ENCODE measurements at regions not wholly inside any gene's neighbourhood (a gene's known extent, or its start where the extent isn't known, plus 50 kb on each side); places are given as distances from the start of the nearest gene placed in this dataset.

GRCh38 chr3:166488977-166489672 is 651.9 kb upstream of the BCHE start:
- TF ChIP-seq, protein P1, sequence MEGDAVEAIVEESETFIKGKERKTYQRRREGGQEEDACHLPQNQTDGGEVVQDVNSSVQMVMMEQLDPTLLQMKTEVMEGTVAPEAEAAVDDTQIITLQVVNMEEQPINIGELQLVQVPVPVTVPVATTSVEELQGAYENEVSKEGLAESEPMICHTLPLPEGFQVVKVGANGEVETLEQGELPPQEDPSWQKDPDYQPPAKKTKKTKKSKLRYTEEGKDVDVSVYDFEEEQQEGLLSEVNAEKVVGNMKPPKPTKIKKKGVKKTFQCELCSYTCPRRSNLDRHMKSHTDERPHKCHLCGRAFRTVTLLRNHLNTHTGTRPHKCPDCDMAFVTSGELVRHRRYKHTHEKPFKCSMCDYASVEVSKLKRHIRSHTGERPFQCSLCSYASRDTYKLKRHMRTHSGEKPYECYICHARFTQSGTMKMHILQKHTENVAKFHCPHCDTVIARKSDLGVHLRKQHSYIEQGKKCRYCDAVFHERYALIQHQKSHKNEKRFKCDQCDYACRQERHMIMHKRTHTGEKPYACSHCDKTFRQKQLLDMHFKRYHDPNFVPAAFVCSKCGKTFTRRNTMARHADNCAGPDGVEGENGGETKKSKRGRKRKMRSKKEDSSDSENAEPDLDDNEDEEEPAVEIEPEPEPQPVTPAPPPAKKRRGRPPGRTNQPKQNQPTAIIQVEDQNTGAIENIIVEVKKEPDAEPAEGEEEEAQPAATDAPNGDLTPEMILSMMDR (IDR thresholded peaks at IDR 0.05): no peak
- TF ChIP-seq POLR2A (IDR thresholded peaks at IDR 0.05; ENCODE audit: low read depth): no peak

Measured in esophagus muscularis mucosa (tissue), 3 donors.